Superior temporal gyrus (tissue), 1 donor: ENCODE measurements at regions not wholly inside any gene's neighbourhood (a gene's known extent, or its start where the extent isn't known, plus 50 kb on each side); places are given as distances from the start of the nearest gene placed in this dataset.

Source experiments
- DNase-seq: peaks from one replicate; pipeline ENCODE4 v3.0.0-alpha.2; 2016; ENCODE audit errors: extremely low spot score

DNA sequence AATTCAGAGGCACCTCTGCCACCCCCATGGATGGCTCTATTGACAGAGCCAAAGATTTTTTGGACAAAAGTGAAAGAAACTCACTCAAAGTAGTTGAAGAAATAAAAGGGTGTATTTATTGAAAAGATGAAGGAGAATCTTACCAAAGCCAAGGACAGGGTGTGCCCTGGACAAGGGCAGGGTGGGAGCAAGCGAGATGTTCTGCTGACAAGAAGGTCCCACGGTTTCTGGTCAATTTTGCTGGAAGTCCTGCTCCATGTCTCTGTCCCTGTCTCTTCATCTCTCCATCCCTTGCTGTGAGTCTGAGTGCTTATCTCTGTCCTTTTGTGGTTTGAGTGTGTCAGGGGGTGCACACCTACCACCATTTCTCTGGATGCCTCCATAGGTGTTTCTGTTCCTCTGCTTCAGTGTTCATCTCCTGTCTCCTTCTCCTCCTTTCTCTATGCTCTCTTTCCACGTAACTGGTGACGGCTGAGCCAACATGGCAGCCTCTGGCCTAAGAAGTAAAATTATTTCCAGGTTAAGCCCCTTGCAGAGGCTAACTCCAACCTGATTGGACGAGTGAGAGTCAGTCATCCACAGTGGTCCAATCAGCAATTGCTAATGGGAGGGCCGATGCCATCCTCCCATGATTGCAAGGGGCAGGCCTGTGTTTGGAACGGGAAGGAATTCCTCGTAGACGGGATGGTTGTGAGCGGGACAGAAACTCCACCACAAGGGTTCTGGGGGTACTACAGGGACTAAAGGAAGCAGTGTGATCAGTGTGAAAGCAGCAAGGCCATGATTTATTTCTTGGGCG lies 502.1 kb upstream of the CDH4 start:
- DNase-seq = peak; percentile 13

DNA sequence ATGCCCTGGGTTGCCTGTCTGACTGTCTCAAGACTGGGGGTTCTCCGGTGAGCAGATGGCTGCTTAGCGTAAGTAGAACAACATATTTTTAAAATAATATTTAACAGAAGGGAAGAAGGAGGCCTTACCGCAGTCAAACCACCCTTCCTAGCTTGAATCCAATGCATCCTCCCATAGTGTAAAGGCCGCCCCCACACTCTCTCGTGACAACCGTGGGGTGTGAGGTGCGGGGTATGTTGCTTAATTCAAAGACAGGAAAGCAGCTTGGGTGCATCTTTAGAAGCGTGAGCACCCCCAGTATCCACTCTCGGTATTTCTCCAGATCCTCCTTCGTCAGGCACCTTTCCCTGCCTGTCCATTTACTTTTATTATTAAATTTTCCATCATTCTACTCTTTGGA lies 501.2 kb upstream of the CDH4 start:
- no peak for DNase-seq

DNA sequence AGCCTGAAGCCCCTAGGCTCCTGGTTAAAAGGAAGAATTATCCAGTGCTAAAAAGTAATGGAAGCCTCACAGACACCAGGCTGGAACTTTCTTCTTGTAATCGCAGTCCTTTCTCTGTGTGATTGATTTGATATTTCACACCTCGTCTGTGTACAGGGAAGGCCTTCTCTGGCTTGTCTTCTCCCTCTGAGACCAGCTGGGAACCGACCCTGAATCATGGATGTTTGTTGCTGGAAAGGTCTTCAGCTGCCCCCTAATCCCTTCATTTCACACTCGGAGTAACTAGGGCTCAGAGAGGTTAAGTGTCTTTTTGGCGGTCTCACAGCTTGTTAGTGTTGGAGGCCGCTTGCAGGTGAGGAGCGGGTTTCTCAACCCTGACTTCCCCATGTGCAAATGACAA lies 500.2 kb upstream of the CDH4 start:
- DNase-seq = no peak

DNA sequence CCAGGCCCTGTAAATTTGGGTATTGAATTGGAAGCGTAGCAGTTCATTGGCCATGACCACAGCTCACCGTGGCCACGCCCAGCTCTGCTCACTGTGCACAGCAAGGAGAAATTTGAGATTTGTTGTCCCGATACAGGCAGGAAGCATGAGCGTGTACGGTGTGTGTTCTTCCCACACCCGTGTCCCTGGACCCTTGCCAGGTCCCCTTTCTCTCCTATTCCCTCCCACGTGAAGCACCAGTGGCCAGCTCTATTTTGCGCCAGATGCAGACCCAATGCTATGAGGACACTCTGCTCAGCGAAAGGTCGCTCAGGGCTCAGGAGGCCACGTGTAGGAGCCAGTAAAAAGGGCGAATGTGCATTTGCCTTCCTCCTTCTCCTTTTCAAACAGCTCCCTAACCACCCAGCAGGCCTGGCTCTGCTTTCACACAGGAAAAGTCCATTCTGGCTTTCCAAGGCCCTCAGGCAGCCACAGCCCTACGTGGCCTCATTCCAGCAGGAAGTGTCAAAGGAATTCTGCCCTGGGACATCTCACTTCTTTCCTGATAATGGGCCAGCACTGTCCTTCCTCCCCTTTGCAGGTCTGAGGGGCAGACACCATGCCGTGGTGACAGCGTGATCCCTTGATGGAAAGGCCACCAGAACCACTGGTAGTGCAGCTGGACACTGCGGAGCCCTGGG lies 499.2 kb upstream of the CDH4 start:
- no peak for DNase-seq

DNA sequence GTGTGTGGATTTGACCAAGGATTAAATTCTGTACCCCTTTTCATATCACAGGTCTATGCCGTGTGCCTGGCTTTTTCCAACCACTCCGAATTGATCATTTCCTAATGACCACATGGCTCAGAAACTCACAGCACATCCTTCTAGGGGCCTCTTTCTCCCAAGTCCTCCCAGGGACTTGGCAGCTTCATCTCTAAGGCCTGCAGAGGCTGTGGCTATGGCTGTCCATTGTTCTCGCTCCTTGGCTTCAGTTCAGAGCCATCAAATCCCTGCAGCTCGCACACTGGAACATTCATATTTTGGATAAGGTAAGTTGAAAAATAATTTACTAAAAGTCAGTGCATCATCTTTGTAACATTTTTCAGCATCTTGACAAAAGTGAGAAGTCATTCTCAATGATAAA lies 497.2 kb upstream of the CDH4 start:
- DNase-seq = peak; percentile 29

DNA sequence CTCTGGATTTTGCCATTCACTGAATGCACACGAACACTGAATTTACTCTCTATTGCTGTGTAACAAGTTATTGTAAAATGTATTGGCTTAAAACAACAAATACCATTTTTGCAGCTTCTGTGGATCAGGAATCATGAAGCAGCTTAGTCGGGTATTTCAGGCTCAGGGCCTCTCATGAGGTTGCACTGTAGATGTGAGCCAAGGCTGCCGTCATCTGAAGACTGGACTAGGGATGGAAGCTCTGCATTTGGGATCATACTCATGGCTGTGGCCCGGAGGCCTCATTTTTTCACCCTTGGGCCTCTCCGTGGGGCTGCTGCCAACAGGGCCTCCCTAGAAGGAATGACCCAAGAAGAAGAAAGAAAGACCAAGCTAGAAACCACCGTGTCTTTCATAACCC lies 492.4 kb upstream of the CDH4 start:
- no peak for DNase-seq

DNA sequence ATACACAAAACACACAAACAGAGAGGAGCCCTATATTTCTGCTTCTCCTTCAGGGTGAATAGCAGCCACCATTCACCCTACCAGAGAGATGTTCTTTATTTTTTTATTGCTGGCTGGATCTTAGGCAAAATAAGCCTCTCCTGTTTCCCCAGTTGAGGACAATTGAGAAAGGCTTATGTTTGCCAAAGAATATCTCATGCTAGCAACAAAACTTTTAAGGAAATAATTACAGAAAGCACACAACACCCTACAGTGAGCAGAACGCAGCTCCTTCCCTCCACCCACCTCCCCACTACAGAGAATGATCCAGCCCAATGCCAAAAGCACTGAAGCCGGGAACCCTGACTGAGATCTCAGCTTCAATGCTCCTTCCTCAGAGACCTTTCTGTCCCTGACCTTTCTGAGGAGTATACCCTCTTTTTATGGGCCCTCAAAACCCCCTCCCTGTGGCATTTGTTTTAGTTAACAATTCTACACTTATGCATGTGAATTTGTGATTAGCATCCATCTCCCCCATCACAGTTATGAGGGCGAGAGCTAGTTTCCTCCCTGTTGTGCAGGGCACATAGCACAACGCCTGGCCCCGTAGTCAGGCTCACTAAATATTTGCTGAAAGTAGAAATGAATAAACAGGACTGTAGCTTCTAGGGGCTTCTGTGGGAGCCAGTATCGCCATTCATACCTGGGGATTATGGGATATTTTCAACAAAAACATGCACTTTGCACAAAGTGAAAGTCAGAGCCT lies 491.6 kb upstream of the CDH4 start:
- no peak for DNase-seq

DNA sequence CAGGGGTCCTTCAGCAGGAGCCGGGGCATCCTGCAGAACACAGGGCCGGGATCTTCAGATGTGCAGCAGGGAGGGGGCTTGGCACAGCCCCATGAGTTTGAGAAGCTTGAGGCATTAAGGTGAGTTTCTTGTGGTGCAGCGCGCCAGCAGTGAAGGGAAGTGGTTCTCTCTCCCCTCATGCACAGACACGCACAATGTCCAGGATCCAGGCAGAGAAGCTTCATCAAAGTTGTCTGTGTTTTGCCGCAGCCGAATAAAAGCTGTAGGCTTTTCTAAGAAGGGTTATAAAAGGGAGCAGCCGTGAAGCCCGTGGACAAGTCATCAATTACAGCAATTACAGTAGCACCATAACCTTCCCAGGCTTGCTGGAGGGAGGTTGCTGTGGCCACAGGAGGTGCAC lies 491.0 kb upstream of the CDH4 start:
- no peak for DNase-seq

DNA sequence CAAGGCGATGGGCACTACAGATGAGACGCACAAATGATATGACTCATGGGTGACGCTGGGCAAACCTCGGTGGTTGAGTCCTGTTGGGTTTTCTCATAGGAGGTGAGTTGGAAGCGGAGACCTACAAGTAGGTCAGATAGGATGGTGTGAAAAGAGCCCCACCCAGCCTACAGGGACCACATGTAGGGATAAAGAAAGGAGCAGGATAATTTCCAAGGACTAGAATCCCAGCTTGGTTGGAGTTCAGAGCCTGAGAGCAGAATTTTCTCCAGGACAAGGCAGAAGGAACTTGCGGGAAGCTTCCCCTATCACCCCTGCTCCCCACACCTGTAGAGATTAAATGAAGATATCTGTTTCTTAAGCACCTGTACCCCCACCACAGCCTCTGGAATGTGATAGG lies 489.7 kb upstream of the CDH4 start:
- no peak for DNase-seq

DNA sequence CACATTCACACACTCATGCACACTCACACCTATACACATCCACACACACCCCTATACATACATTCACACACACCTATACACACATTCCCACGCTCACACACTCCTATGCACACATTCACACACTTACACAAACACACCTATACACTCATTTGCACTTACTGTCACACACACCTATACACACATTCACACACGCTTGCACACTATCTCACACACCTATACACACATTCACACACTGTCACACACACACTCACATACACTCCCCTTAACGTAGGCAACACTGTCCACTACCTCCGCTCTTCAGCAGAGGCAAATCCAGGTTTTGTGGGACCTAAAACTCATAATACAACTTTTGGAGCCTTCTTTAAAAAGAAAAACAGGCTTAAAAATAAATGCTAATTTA lies 487.7 kb upstream of the CDH4 start:
- no peak for DNase-seq

DNA sequence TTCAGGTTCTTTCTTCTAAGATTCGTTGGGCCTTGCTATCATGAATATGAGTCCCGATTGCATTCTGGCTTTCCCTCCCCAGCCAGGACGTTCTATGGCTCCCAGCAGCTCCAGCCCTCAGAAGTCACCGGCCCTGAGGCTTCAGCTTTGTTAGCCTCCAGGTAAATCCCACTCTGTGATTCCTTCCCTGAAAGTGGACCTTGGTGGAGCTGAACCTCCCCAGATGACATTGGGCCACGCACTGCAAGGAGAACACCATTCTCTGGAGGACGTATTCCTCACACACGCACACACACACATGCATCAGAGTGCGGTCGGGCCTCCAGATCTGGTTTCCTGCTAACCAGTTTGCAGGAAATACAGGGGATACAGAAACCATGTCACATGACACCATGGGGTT lies 487.3 kb upstream of the CDH4 start:
- DNase-seq = no peak

DNA sequence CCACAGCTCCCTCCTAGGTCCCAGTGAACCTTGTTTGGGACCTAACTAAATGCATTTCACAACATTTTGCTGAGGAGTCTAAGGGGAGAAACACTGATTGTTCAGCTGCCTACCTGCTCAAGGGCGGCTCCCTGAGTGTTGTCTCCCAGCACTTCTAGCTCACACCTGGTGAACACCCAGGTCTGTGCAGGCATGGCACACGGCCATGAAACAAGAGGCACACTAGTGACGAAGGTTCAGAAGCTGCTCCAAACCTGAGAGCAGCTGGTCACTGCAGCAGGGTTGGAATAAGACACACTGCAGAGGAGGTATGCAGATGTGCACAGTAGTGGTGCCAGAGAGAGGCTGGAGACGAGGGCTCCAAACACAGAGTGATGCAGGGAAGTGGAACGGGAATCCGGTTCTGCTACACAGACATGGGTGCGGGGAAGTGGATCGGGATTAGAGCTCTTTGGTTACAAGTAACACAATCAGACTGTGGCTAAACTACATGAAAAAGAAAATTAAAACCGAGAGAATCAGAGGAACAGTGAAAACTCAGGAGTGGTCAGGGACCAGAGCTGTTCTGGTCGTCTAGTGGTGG lies 486.1 kb upstream of the CDH4 start:
- DNase-seq = no peak

DNA sequence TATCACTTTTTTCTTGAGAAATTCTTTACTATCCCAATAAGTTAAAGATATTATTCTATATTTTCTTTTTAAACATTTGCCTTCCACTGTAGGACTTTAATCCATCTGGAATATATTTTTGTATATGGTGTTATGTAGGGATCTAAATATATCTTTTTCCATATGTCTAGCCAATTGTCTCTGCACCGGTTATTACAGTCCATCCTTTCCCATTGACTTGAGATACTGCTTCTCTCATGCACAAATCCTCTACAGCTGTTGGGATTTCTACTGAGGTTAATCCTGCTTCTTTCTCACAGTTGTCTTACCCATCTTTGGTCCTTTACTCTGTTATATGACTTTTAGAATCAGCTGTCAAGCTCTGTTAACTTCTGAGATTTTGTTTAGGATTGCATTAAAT lies 483.8 kb upstream of the CDH4 start:
- DNase-seq = no peak

DNA sequence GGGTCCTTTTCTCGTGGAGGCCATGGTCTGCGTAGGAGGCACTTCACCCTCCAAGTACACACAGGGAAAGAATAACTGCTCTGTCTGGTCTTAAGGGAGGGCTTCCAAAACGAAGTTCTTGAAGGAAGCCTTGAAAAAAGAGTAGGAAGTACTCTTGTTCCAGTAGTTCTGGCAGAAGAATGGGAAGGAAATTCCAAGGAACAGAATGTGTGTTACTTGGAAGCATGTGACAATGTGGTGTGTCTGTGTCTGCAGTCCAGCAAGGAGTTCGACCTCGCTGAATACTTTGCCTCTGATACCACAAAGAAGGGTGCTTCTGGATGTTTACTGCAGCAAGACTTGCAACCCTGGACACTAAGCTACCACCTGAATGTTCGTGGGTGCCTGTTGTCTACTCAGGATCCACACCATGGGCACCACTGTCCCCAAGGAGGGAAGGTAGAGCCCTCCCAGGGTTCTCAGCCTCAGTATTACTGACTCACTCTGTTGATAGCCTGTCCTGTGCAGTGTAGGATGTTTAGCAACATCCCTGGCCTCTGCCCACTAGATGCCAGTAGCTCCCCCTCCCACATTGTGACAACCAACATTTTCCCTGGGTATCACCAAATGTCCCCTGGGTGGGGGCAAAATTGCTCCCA lies 471.6 kb upstream of the CDH4 start:
- DNase-seq = no peak

DNA sequence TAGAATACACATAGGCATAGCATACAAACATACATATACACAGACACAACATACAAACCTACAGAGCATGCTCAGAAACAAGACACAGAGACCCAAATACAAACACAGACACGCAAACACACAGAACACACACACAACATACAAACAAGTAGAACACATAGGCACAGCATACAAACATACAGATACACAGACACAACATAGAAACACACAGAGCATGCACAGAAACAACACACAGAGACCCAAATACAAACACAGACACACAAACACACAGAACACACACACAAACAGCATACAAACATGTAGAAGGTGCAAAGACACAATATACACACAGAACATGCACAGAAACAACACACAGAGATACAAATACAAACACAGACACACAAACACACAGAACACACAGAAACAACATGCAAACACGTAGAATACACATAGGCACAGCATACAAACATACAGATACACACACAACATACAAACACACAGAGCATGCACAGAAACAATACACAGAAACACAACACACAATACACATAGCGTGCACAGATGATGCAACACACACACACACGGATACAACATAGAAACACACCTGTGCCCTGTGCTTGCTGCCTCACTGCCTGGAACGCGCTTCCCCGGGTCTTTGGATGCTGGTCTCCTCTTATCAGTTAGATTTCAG lies 469.0 kb upstream of the CDH4 start:
- DNase-seq = no peak

DNA sequence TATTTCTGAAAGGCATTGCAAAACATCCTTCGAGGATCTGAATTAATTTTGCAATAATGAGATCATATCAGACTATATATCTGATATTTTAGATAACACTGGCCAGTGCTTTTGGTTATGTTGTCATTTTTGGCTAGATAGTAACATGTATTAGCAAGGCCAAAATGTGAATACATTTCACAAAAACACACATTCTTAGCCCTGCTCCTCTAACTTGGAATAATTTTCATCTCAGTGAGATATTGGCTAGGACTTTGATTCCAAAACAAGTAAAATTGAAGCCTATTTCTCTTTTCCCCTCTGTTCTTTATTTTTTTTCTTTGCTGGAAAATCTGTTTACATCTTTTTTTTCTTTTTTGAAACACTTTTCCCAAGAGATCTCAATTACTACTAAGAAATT lies 466.8 kb upstream of the CDH4 start:
- DNase-seq = no peak

DNA sequence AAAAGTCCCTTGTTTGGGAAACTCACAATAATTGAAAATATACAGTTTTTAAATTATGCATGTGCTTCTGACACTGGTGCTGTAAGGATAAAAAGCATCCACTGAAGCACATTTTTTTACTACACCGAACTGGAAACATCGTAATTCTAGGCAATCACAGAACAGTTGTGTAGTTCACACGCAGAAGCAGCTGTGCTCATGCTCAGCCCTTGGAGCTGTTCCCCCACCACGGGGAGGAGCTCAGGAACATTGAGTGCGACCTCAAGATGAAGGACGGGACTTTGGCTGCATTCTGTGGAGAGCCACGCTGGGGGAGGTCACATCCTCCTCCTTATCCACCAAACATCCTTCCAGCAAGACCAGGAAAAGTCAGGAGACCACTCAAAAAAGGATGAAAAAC lies 466.3 kb upstream of the CDH4 start:
- DNase-seq = no peak

DNA sequence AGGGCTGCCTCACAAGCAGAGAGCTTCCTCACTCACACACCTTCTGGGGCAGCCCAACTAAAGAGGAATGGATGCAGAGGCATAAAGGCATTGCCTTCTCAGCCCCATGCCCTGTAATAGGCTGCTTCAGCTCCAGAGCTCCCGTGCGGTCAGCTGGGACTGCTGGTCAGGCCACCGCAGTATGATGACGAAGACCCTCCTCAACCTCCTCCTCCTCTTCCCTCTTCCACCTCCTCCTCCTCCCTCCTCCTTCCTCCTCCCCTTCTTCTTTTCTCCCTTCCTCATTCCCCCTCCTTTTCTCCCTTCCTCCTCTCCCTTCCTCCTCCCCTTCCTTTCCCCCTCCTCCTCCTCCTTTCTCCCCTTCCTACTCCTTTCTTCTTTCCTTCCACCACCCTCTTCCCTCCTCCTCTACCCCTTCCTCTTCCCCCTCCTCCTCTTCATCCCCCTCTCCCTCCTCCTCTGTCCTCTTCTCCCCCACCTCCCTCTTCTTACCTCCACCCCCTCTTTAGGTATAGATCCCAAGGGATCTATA lies 465.3 kb upstream of the CDH4 start:
- no peak for DNase-seq

DNA sequence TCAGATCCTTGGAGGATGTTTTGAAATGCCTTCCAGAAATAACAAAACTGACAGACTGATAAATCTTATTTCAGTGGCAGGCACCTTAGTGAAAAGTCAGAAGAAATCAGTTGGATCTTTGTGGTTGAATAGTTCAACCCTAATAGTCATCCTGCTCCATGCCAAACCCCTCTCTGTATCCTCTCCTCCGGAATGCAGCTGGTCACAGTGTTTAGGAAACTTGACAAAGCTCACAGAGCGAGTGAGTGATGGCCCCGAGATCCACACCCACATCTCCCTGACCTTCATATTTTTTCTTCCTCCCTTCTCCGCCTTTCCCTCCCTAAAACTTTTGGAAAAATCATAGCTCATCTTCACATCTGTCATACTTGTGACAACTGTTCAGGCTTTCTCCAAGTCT lies 464.8 kb upstream of the CDH4 start:
- DNase-seq = no peak

DNA sequence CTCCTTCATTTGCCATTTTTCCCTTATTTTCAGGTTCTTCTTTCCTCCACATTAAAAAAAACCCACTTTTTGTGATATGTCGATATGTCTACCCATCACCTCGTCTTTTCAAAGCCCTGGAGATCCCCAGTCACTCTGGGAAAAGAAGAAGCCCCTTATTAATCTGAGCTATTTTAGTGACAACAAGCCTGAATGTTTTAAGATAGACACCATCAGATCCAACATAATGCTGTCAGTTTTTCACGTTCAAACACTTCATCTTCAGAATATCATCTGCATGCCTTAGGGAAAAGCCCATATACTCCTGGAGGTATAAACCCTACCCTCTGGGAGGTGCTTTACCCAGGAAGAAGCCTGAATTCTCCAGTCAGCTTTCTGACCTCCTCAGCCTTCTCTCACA lies 464.0 kb upstream of the CDH4 start:
- DNase-seq = no peak

DNA sequence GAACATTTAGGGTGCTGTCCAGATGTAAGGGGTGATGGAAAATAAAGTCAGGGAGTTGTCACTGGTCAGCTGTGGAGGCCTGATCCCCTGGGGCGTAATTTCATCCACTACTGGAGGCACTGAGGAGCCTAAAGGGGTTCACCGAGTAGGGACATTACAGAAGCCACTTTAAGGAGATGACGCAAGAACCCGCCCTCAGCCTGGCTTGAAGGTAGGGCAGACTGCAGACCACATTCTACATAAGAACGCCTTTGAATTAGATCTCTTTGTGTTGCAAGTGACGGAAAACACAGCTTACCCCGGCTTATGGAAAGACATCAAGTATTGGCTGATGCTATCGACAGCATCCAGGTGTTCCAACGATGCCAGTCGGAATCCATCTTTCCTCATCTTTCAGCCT lies 462.7 kb upstream of the CDH4 start:
- no peak for DNase-seq
